Spinal cord (tissue), 9 donors: ENCODE measurements at regions not wholly inside any gene's neighbourhood (a gene's known extent, or its start where the extent isn't known, plus 50 kb on each side); places are given as distances from the start of the nearest gene placed in this dataset.
A peak's percentile ranks its signal among the peaks of the same experiment; 100 is the strongest.

Experiments used
- DNase-seq, 6 donors: peaks; one replicate each; pipeline versions ENCODE4 v3.0.0 to v3.0.0-alpha.2; 2013 to 2015; ENCODE audit warnings: low spot score in 6 of 6, low read depth in 4 of 6
- H3K27ac ChIP-seq: one replicate; pipeline ENCODE4 v1.5.1; 2013; ENCODE audit warnings: low read depth, low read length, control low read depth
- H3K27me3 ChIP-seq: one replicate; pipeline ENCODE4 v1.6.1; 2013; ENCODE audit warnings: low read length; ENCODE audit not compliant: control insufficient read depth, insufficient read depth
- H3K36me3 ChIP-seq: one replicate; pipeline ENCODE4 v1.6.1; 2013; ENCODE audit warnings: low read length; ENCODE audit not compliant: control insufficient read depth, insufficient read depth
- H3K4me1 ChIP-seq: one replicate; pipeline ENCODE4 v1.6.1; 2013; ENCODE audit warnings: low read length; ENCODE audit not compliant: control insufficient read depth, insufficient read depth
- H3K4me3 ChIP-seq: one replicate; pipeline ENCODE4 v1.5.1; 2013; ENCODE audit warnings: low read depth, low read length, control low read depth
- H3K9me3 ChIP-seq: one replicate; pipeline ENCODE4 v1.6.1; 2013; ENCODE audit warnings: low read length; ENCODE audit not compliant: control insufficient read depth, insufficient read depth
- WGBS: methylation state at CpG from one replicate; pipeline ENCODE4 v1.1.5; 2013; ENCODE audit warnings: missing lambda C conversion rate; ENCODE audit not compliant: insufficient coverage; 5-methylcytosine and 5-hydroxymethylcytosine counted together
- donor health status: healthy.

DNA sequence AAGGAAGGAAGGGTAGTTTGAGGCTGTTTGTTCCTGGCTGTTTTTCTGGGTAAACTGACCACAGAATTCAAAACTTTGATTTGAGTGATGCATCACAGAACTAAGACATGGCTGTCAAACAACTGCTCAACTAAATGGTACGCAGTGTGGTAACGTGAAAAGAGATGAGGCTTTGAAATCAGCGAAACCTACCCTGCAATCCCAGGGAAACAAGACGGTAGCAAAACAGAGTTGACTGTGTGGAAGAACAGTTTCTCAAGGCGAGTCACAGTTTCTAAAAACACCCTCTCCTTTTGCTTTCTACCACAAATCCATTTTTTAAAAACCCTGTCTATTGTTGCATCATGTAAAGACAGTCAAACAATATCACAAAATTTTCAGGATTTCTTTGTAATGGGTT is 156.0 kb upstream of the MAF start:
- H3K4me1 ChIP-seq, result no peaks in the 10 kb centered on the region
- no peaks in the 10 kb centered on the region for H3K36me3 ChIP-seq
- H3K9me3 ChIP-seq, result no peaks in the 10 kb centered on the region
- WGBS, result 97% methylated on average over 5 of the region's 5 CpGs
- no peak overlapping the region for H3K27ac ChIP-seq
- no peaks in the 10 kb centered on the region for H3K27me3 ChIP-seq
- no peak overlapping the region for H3K4me3 ChIP-seq
- DNase-seq, result no peak

DNA sequence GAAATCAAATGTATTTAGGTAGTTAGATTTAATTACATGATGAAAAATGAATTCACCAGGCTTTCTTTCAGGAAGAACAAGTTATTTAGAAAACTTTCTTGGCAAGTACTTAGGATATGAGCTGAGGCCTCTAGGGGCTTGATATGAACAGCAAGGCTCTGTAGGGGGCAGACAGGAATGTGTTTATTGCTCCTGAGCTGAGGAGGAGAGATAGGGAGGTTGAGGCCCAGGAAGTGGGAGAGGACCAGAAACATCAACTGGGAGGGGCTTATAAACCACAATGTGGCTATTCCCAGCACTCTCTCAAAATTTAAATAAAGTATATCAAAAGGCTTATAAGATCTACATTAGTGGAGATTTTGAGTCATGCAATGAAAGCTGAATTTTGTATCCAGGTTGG is 154.0 kb upstream of the MAF start:
- no peak overlapping the region for H3K27ac ChIP-seq
- no peaks in the 10 kb centered on the region for H3K27me3 ChIP-seq
- no peaks in the 10 kb centered on the region for H3K4me1 ChIP-seq
- H3K4me3 ChIP-seq, result no peak overlapping the region
- H3K9me3 ChIP-seq, result peaks cover 2% of the 10 kb centered on the region
- H3K36me3 ChIP-seq, result no peaks in the 10 kb centered on the region
- DNase-seq, result no peak

DNA sequence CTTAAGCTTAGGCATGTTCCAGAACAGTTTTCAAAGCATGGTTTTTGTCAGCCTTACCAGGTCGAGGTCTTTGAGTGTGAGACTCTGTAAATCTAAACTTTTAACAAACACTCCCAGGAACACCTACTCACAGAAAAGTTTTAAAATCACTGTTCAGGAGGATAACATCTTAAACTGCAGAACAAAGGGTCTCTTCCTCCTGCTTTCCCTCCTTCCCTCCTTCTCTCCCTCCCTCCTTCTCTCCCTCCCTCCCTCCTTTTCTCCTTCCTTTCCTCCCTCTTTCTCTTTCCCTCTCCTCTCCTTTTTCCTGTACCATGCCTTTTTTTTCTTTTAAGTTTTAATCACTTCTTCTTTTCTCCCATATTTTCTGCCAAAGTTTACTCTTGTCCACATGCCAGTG is 153.5 kb upstream of the MAF start:
- no peak overlapping the region for H3K4me3 ChIP-seq
- no peaks in the 10 kb centered on the region for H3K4me1 ChIP-seq
- H3K36me3 ChIP-seq, result no peaks in the 10 kb centered on the region
- peaks cover 2% of the 10 kb centered on the region for H3K9me3 ChIP-seq
- no peak overlapping the region for H3K27ac ChIP-seq
- no peak for DNase-seq
- no peaks in the 10 kb centered on the region for H3K27me3 ChIP-seq
- WGBS, result 100% methylated on average over 1 of the region's 1 CpG

DNA sequence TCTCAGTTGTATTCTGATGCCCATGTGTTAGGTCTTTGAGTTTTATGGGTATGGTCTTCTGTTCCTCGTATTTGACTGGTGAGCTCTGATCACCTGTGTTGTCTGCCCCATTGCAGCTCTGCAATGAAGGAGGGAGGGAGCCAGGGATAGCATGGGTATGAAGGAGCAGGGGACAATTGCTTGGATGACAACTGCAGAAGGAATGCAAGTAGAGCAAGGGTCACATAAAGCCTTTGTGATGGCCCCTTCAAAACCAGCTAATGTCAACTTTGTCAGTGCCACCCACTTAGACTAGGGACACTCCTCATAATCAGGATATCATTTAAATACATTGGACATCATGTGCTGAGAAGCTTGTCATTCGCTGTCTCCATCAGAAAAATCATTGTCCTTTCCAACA is 152.7 kb upstream of the MAF start:
- H3K27ac ChIP-seq, result no peak overlapping the region
- 100% methylated on average over 1 of the region's 2 CpGs for WGBS
- DNase-seq, result no peak

DNA sequence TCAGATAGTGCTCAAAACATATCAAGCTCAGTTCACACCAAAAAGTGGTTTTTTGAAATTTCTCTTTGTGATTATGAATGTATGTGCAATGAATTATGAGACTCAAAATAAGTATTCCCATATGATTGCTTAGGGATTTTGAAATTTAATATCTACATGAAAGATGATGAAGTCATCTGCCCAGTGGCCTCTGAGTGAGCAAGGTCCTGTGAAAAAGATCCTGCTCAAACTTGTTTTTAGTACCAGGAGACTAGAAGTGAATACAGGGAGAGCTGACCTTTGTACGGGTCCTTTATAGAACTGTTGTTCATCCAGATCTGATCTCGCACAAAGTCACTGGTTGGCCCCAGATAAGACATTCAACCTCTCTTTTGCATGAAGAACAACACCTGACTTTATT is 151.9 kb upstream of the MAF start:
- no CpG with 5 or more reads among the region's 2 CpGs for WGBS
- no peaks in the 10 kb centered on the region for H3K36me3 ChIP-seq
- H3K9me3 ChIP-seq, result peaks cover 2% of the 10 kb centered on the region
- no peak overlapping the region for H3K4me3 ChIP-seq
- no peaks in the 10 kb centered on the region for H3K4me1 ChIP-seq
- H3K27ac ChIP-seq, result no peak overlapping the region
- no peaks in the 10 kb centered on the region for H3K27me3 ChIP-seq
- no peak for DNase-seq

More for the DNA sequence above, 152.7 kb upstream of the MAF start:
- Histone ChIP-seq H3K27me3 (no peaks in the 10 kb centered on the region), H3K4me3 (no peak overlapping the region), H3K9me3 (peaks cover 2% of the 10 kb centered on the region), H3K4me1 (no peaks in the 10 kb centered on the region), H3K36me3 (no peaks in the 10 kb centered on the region)

DNA sequence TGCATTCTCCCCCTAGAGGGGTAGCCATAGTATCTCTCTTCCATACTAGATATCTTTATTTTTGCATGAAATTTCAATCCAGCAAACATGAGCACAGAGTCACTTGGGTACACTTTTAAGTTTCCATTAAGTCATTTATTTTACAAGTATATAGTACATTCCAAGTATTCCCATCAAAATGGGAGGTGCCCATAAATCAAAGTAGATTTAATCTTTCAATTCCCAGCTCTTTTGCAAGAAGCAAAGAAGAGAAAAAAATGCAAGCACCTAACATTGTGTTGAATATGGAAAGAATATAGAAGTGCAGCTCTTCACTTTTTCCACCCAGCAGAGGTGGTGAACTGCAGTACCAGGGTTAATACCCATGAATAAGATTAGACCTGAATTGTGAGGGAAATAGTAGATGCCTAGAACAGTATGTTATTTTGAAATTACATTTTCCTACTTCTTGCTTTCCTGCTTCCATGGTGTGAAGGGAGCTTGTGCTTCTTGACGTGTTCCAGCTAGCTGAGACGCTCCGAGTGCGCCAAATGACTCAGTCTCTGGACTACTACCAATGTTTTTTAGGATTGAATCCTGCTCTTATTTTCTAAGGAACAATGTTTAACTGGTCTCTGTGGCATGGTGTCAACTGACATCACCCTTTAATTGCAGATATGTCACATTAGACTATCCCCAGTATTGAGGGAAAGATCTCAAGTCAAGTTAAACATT is 151.1 kb upstream of the MAF start:
- no peaks in the 10 kb centered on the region for H3K27me3 ChIP-seq
- no peak overlapping the region for H3K4me3 ChIP-seq
- no peaks in the 10 kb centered on the region for H3K36me3 ChIP-seq
- DNase-seq, result peak in 1 of 6 donors; percentile 67
- no peaks in the 10 kb centered on the region for H3K4me1 ChIP-seq
- no peak overlapping the region for H3K27ac ChIP-seq
- H3K9me3 ChIP-seq, result peaks cover 2% of the 10 kb centered on the region
- WGBS, result 76% methylated on average over 4 of the region's 4 CpGs

DNA sequence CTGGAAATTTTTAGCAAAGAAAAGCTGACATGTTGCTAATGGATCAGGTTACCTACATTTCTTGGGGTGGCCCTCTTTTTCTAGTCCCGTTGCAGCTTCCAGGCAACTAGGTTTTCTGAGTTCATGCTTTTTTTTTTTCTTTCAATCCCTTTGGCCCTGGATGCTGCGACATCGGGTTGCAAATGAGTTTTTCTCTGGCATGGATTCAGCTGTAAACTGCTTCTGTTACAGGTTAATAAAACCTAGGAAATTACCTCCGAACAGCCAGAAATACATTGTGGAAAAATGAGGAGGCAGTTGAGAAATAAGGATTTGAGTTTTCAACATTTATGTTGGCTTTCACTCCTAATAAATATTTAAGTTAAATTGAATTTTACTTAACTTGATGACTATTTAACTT is 149.8 kb upstream of the MAF start:
- peak in 2 of 6 donors; percentile 22 to 76 for DNase-seq
- H3K4me3 ChIP-seq, result no peak overlapping the region
- H3K9me3 ChIP-seq, result peaks cover 2% of the 10 kb centered on the region
- no peaks in the 10 kb centered on the region for H3K36me3 ChIP-seq
- no peaks in the 10 kb centered on the region for H3K4me1 ChIP-seq
- WGBS, result no CpG with 5 or more reads among the region's 4 CpGs
- no peak overlapping the region for H3K27ac ChIP-seq
- no peaks in the 10 kb centered on the region for H3K27me3 ChIP-seq

DNA sequence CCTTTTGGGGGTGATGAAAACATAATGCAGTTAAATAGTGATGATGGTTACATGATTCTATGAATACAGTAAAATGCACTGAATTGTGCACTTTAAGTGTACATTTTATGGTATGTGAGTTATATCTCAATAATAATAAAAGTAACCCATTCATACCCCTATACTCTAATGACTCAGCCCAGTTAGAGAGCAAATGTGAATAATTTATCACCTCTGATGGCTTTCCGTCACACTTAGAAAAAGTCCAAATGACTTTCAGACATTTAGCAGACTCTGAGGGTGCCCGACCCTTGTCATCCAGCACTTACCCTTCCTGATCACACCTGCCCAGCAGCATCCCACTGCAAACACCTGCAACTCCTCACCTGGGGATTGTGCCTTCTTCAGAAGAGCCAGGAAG is 148.1 kb upstream of the MAF start:
- Histone ChIP-seq H3K27me3 (no peaks in the 10 kb centered on the region), H3K36me3 (no peaks in the 10 kb centered on the region), H3K4me1 (no peaks in the 10 kb centered on the region), H3K9me3 (peaks cover 2% of the 10 kb centered on the region), H3K4me3 (no peak overlapping the region), H3K27ac (no peak overlapping the region)
- DNase-seq, result no peak
- 95% methylated on average over 2 of the region's 2 CpGs for WGBS

DNA sequence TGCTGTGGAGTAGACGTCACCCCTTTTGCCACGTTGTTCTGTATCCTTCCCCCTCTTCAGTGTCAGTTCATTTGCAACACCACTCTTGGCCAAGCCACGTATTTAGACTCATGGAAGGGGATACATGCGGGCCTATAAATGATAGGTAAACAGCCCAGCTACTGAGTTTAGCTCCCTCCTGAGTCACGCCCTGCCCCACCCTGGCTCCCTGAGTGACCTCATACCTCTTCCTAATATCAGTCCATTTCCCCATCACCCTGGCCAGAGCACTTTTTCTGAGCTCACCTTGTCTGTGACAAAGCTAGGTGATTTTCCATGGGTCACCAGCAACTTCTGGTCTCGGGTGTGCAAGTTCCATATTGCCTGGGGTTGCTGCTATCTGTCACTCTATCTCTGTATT is 147.2 kb upstream of the MAF start:
- Histone ChIP-seq H3K4me1 (no peaks in the 10 kb centered on the region), H3K9me3 (peaks cover 2% of the 10 kb centered on the region), H3K27ac (no peak overlapping the region), H3K36me3 (no peaks in the 10 kb centered on the region), H3K27me3 (no peaks in the 10 kb centered on the region), H3K4me3 (no peak overlapping the region)
- 100% methylated on average over 5 of the region's 6 CpGs for WGBS
- DNase-seq, result no peak

DNA sequence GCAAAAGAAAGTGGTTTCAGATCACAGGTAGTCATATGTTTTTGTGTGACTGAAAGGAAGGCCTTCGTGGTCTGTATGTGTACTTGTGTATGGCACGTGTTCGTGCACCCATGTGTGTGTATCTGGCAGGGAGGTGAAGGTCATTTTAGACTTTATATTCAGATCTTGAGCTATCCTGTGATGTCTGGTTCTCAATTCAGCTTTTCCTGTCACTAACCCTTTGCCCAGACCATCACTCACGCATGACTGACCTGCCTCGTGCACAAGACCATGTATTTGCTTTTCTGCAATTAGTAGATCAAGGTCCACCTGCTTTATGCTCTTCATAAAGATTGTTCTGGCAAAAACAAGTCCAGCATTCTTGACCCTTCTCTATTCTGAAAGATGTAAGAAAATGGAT is 139.7 kb upstream of the MAF start:
- Histone ChIP-seq H3K36me3 (no peaks in the 10 kb centered on the region), H3K27me3 (no peaks in the 10 kb centered on the region), H3K4me1 (no peaks in the 10 kb centered on the region), H3K27ac (no peak overlapping the region), H3K4me3 (no peak overlapping the region), H3K9me3 (no peaks in the 10 kb centered on the region)
- DNase-seq, result no peak
- 96% methylated on average over 4 of the region's 5 CpGs for WGBS
